ENCODE measurements at regions not wholly inside any gene's neighbourhood (a gene's known extent, or its start where the extent isn't known, plus 50 kb on each side); places are given as distances from the start of the nearest gene placed in this dataset.

GRCh38 chr3:31013843-31014242 is 119.4 kb upstream of the GADL1 start:
- TF ChIP-seq, protein P1, sequence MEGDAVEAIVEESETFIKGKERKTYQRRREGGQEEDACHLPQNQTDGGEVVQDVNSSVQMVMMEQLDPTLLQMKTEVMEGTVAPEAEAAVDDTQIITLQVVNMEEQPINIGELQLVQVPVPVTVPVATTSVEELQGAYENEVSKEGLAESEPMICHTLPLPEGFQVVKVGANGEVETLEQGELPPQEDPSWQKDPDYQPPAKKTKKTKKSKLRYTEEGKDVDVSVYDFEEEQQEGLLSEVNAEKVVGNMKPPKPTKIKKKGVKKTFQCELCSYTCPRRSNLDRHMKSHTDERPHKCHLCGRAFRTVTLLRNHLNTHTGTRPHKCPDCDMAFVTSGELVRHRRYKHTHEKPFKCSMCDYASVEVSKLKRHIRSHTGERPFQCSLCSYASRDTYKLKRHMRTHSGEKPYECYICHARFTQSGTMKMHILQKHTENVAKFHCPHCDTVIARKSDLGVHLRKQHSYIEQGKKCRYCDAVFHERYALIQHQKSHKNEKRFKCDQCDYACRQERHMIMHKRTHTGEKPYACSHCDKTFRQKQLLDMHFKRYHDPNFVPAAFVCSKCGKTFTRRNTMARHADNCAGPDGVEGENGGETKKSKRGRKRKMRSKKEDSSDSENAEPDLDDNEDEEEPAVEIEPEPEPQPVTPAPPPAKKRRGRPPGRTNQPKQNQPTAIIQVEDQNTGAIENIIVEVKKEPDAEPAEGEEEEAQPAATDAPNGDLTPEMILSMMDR (IDR thresholded peaks at IDR 0.05): no peak
- no peak for TF ChIP-seq ZFX (IDR thresholded peaks at IDR 0.05; ENCODE audit: borderline replicate concordance)
